ENCODE measurements at regions not wholly inside any gene's neighbourhood (a gene's known extent, or its start where the extent isn't known, plus 50 kb on each side); places are given as distances from the start of the nearest gene placed in this dataset.

- Histone ChIP-seq H4K91ac (replicated peaks; ENCODE audit: insufficient read length, low read length) (no peak overlapping the region), H3K23ac (ENCODE audit: insufficient read length) (no peak overlapping the region), H4K8ac (ENCODE audit: extremely low read depth, insufficient read depth, low read length) (no peak overlapping the region), H2BK120ac (replicated peaks; ENCODE audit: low read depth, low read length) (peak overlapping the region; percentile 7), H3K56ac (replicated peaks; ENCODE audit: insufficient read length, low read depth, low read length) (no peak overlapping the region), H3K4me1 (replicated peaks in 1 of 4; ENCODE audit: control insufficient read depth in 3 of 4, insufficient read depth in 4 of 4, low read length in 3 of 4) (peaks cover 8 to 15% (median 14%) of the 10 kb centered on the region in 4 experiments), H3K4ac (replicated peaks; ENCODE audit: insufficient read length, low read depth, low read length) (no peak overlapping the region), H2BK20ac (ENCODE audit: low read length) (peak overlapping the region; percentile 62; the same call in 1 of the 2 replicates), H3K79me1 (ENCODE audit: low read depth, low read length) (no peaks in the 10 kb centered on the region), H3K79me2 (ENCODE audit: control insufficient read depth in 1 of 2, insufficient read depth in 2 of 2, low read length in 2 of 2) (no peaks in the 10 kb centered on the region), H3K36me3 (ENCODE audit: control insufficient read depth in 2 of 4, insufficient read depth in 4 of 4, low read length in 3 of 4) (no peaks in the 10 kb centered on the region), H3K18ac (ENCODE audit: extremely low read depth, low read length) (peak overlapping the region; percentile 43; the same call in 1 of the 2 replicates), H2AK5ac (ENCODE audit: low read depth, low read length) (no peak overlapping the region), H4K20me1 (replicated peaks in 1 of 2; ENCODE audit: control insufficient read depth in 1 of 2, insufficient read depth in 2 of 2, low read length in 2 of 2) (no peaks in the 10 kb centered on the region), H3K27ac (ENCODE audit: low read depth, low read length) (no peak overlapping the region), H3K9ac (replicated peaks in 1 of 4; ENCODE audit: extremely low read depth in 1 of 4, low read depth in 3 of 4, low read length in 3 of 4) (no peak overlapping the region; a peak in 1 of 7 replicates), H3K14ac (ENCODE audit: insufficient read length) (no peak overlapping the region), H2AFZ (ENCODE audit: low read length) (peak overlapping the region; percentile 36; the same call in 1 of the 2 replicates), H2BK5ac (ENCODE audit: low read depth, low read length) (peak overlapping the region; percentile 94; the same call in 1 of the 2 replicates), H2BK15ac (ENCODE audit: low read length) (no peak overlapping the region; the same call in 1 of the 2 replicates), H3K9me3 (ENCODE audit: insufficient read depth in 2 of 2, low read depth in 1 of 2, low read length in 1 of 2) (no peaks in the 10 kb centered on the region), H3K4me3 (ENCODE audit: extremely low read depth in 1 of 4, insufficient read depth in 2 of 4, low read depth in 3 of 4, low read length in 4 of 4) (no peak overlapping the region), H4K5ac (ENCODE audit: insufficient read length, low read depth, low read length) (no peak overlapping the region), H2BK12ac (ENCODE audit: low read depth, low read length) (peak overlapping the region; percentile 93; the same call in 1 of the 2 replicates), H3K23me2 (ENCODE audit: low read depth, low read length) (no peaks in the 10 kb centered on the region), H3K4me2 (ENCODE audit: insufficient read depth in 1 of 2, low read depth in 2 of 2, low read length in 2 of 2) (no peak overlapping the region), H3K27me3 (replicated peaks in 1 of 4; ENCODE audit: control insufficient read depth in 3 of 4, extremely low read depth in 1 of 4, insufficient read depth in 3 of 4, low read length in 3 of 4) (no peaks in the 10 kb centered on the region)
- CTCF ChIA-PET (ENCODE audit: partially characterized antibody) = interaction anchor here (0.6 to 1.9 kb wide), 11 partner anchors 10 to 328 kb away, joined by 3 to 6 read pairs (median 4); no protein-coding TSS in a partner anchor
- POLR2A ChIA-PET (ENCODE audit: partially characterized antibody) = interaction anchor here (0.8 to 3.4 kb wide), 2 partner anchors 14 to 21 kb away, joined by 3 to 14 read pairs; no protein-coding TSS in a partner anchor
- no peak for DNase-seq (ENCODE audit: low read depth in 1 of 2, low spot score in 2 of 2)
- WGBS, 2 experiments (ENCODE audit: extremely low coverage in 1 of 2, insufficient coverage in 1 of 2, insufficient read length in 1 of 2, insufficient replicate concordance in 2 of 2, low coverage in 1 of 2, low lambda C conversion rate in 2 of 2, missing lambda C conversion rate in 1 of 2) = 71% methylated on average over 11 of the region's 11 CpGs; no CpG with 5 or more reads in 1 of the 2 experiments
- no peak for FAIRE-seq
- TF ChIP-seq NRF1 (IDR thresholded peaks at IDR 0.05; ENCODE audit: low read depth, low read length) (no peak), RBBP5 (IDR thresholded peaks at IDR 0.05; ENCODE audit: borderline replicate concordance, low read depth, low read length) (no peak), SRF (IDR thresholded peaks at IDR 0.05; ENCODE audit: low read depth, low read length) (no peak), GABPA (IDR thresholded peaks at IDR 0.05; ENCODE audit: borderline replicate concordance, insufficient read depth, low read length) (no peak), ZNF274 (IDR thresholded peaks at IDR 0.05; ENCODE audit: borderline replicate concordance, extremely low read depth, low read length) (no peak), YY1 (IDR thresholded peaks at IDR 0.05; ENCODE audit: low read depth, low read length) (no peak), JUND (IDR thresholded peaks at IDR 0.05; ENCODE audit: low read length) (no peak), SP2 (IDR thresholded peaks at IDR 0.05; ENCODE audit: low read length) (no peak), SAP30 (IDR thresholded peaks at IDR 0.05; ENCODE audit: insufficient read depth, insufficient replicate concordance, low read length) (no peak), SIN3A (conservative IDR thresholded peaks at IDR 0.05 in 1 of 2, IDR thresholded peaks at IDR 0.05 in 1 of 2; ENCODE audit: low read depth in 1 of 2, low read length in 2 of 2) (no peak), KDM5A (IDR thresholded peaks at IDR 0.05; ENCODE audit: low read length) (no peak), EGR1 (IDR thresholded peaks at IDR 0.05; ENCODE audit: borderline replicate concordance, low read depth, low read length) (no peak), SIX5 (IDR thresholded peaks at IDR 0.05; ENCODE audit: low read depth, low read length) (no peak)
These were observed 103.5 kb downstream of the SPRY4 start for GRCh38 chr5:142221091-142221860.
